Liver (tissue), 8 donors: ENCODE measurements at regions not wholly inside any gene's neighbourhood (a gene's known extent, or its start where the extent isn't known, plus 50 kb on each side); places are given as distances from the start of the nearest gene placed in this dataset.

Experiments used
- DNase-seq: peaks from one replicate; pipeline ENCODE4 v3.0.0-alpha.2; 2017; ENCODE audit warnings: low spot score
- H3K27ac ChIP-seq, 2 donors: one replicate each; pipeline ENCODE4 v1.7.0; 2013; ENCODE audit warnings: inconsistent platforms in 2 of 2, low read length in 2 of 2, control low read depth in 1 of 2, low read depth in 1 of 2, mild to moderate bottlenecking in 1 of 2
- H3K27me3 ChIP-seq, 4 donors: one replicate each; pipeline versions ENCODE4 v1.6.1 to v1.7.0; 2013; ENCODE audit warnings: low read length in 3 of 4, inconsistent platforms in 1 of 4, mild to moderate bottlenecking in 1 of 4, moderate library complexity in 1 of 4; ENCODE audit not compliant: control insufficient read depth in 4 of 4, insufficient read depth in 4 of 4
- H3K36me3 ChIP-seq, 4 donors: one replicate each; pipeline versions ENCODE4 v1.6.1 to v1.7.0; 2013; ENCODE audit warnings: low read length in 3 of 4, mild to moderate bottlenecking in 3 of 4, low read depth in 1 of 4, moderate library complexity in 1 of 4; ENCODE audit not compliant: control insufficient read depth in 4 of 4, insufficient read depth in 3 of 4
- H3K4me1 ChIP-seq, 4 donors: one replicate each; pipeline versions ENCODE4 v1.6.1 to v1.7.0; 2013; ENCODE audit warnings: low read length in 3 of 4, mild to moderate bottlenecking in 3 of 4, moderate library complexity in 1 of 4; ENCODE audit not compliant: control insufficient read depth in 4 of 4, insufficient read depth in 4 of 4
- H3K4me3 ChIP-seq, 3 donors: one replicate each; pipeline versions ENCODE4 v1.6.1 to v1.7.0; 2013; ENCODE audit warnings: low read length in 3 of 3, control low read depth in 1 of 3, low read depth in 1 of 3, mild to moderate bottlenecking in 1 of 3
- H3K9ac ChIP-seq, 2 donors: one replicate each; pipeline ENCODE4 v1.7.0; 2013; ENCODE audit warnings: low read length in 2 of 2, mild to moderate bottlenecking in 2 of 2, moderate library complexity in 2 of 2, control low read depth in 1 of 2, low read depth in 1 of 2
- H3K9me3 ChIP-seq, 4 donors: one replicate each; pipeline versions ENCODE4 v1.6.1 to v1.7.0; 2013; ENCODE audit warnings: low read length in 3 of 4; ENCODE audit not compliant: control insufficient read depth in 4 of 4
- EGR1 ChIP-seq, 2 donors: IDR thresholded peaks; 2 replicates each; pipeline ENCODE4 v1.6.1; 2016 to 2018; ENCODE audit warnings: antibody characterized with exemption in 2 of 2, low read depth in 2 of 2
- FOXA1 ChIP-seq: IDR thresholded peaks from 2 replicates; pipeline ENCODE4 v1.6.1; 2016; ENCODE audit warnings: antibody characterized with exemption
- FOXA2 ChIP-seq: IDR thresholded peaks from 2 replicates; pipeline ENCODE4 v1.6.1; 2016; ENCODE audit warnings: antibody characterized with exemption
- HNF4A ChIP-seq, 2 donors: conservative IDR thresholded peaks; 2 replicates each; pipeline ENCODE4 v1.6.1; 2016; ENCODE audit warnings: antibody characterized with exemption in 2 of 2, mild to moderate bottlenecking in 2 of 2
- JUND ChIP-seq, 2 donors: IDR thresholded peaks; 2 replicates each; pipeline ENCODE4 v1.6.1; 2016; ENCODE audit warnings: antibody characterized with exemption in 2 of 2
- NR2F2 ChIP-seq: IDR thresholded peaks from 2 replicates; pipeline ENCODE4 v1.6.1; 2016; ENCODE audit warnings: antibody characterized with exemption
- RAD21 ChIP-seq, 2 donors: IDR thresholded peaks; 2 replicates each; pipeline ENCODE4 v1.6.1; 2016; ENCODE audit warnings: antibody characterized with exemption in 2 of 2, mild to moderate bottlenecking in 2 of 2
- RXRA ChIP-seq, 2 donors: IDR thresholded peaks; 2 replicates each; pipeline ENCODE4 v1.6.1; 2017 to 2018; ENCODE audit warnings: antibody characterized with exemption in 2 of 2, mild to moderate bottlenecking in 1 of 2
- SP1 ChIP-seq: IDR thresholded peaks from 2 replicates; pipeline ENCODE4 v1.6.1; 2018; ENCODE audit warnings: antibody characterized with exemption, mild to moderate bottlenecking
- TAF1 ChIP-seq: conservative IDR thresholded peaks from 2 replicates; pipeline ENCODE4 v1.6.1; 2016; ENCODE audit warnings: antibody characterized with exemption, mild to moderate bottlenecking
- YY1 ChIP-seq: IDR thresholded peaks from 2 replicates; pipeline ENCODE4 v1.6.1; 2016; ENCODE audit warnings: antibody characterized with exemption, mild to moderate bottlenecking
- WGBS: extraction: QIAGEN DNeasy Blood & Tissue Kit; methylation state at CpG from one replicate; pipeline ENCODE4 v1.1.7; 2013; 5-methylcytosine and 5-hydroxymethylcytosine counted together
- TF ChIP-seq, protein P1 (sequence below): IDR thresholded peaks from 2 replicates; pipeline ENCODE4 v1.6.1; 2016; ENCODE audit warnings: antibody characterized with exemption
- TF ChIP-seq, protein P2 (sequence below): IDR thresholded peaks from 2 replicates; pipeline ENCODE4 v1.6.1; 2016; ENCODE audit warnings: antibody characterized with exemption, mild to moderate bottlenecking
- TF ChIP-seq, protein P3 (sequence below): IDR thresholded peaks from 2 replicates; pipeline ENCODE4 v1.6.1; 2016; ENCODE audit warnings: antibody characterized with exemption
- TF ChIP-seq, protein P4 (sequence below): fragments of 150-350 bp; IDR thresholded peaks from 2 replicates; pipeline ENCODE4 v1.5.1; 2017; ENCODE audit warnings: improper control_type of control experiment, low read depth, low read length; ENCODE audit not compliant: missing input control
- donor health status: healthy.
- donor health status: healthy.
- donor health status: healthy.
- donor health status: healthy.
- donor health status: healthy.

DNA sequence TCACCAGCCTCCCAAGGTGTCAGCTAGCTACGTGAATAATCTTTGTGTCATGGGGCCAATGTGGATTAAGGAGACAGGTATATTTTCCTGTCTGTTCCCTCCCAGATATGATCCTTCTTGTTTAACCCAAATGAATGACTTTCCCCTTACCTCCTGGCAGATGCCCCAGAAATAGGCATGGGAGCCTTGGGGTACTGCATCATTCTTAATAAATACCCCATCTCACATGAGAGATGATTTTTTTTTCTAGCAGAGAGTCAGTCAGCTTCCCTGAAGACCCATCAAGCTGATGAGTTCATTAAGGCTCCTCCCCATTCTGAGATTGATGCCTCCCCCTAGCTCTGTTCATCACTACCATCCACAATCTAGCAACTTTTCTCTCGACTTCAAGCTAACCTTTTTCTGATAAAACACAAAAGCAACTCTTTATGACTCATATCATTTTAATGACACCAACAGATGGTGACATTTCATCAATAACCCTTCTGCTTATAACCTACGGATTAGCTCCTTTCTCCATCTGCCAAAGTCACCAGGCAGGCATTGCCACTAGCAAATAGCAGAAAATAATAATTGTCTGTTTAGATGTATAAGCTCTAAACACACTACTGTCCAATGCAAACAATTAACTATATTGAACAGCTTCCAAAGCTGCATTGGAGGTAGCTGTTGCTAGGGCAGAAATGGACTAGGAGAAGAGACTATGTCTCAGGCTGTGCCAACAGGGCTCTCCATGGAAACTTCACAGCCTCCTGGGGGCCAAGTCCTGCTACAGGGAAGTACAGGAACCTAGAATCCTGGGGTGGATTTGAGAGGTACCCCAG lies 143.7 kb downstream of the ACER2 start:
- Histone ChIP-seq H3K4me3 (no peak overlapping the region), H3K36me3 (no peaks in the 10 kb centered on the region), H3K9ac (no peak overlapping the region), H3K27me3 (no peaks in the 10 kb centered on the region), H3K4me1 (no peaks in the 10 kb centered on the region), H3K9me3 (peaks cover 0 to 7% (median 4%) of the 10 kb centered on the region in 4 donors), H3K27ac (no peak overlapping the region)
- WGBS: 57% methylated on average over 3 of the region's 3 CpGs
- no peak for DNase-seq
- TF ChIP-seq NR2F2 (no peak), SP1 (no peak), RAD21 (IDR thresholded peaks at IDR 0.05) (no peak), TAF1 (no peak), YY1 (no peak), FOXA2 (no peak), HNF4A (conservative IDR thresholded peaks at IDR 0.05) (no peak), RXRA (IDR thresholded peaks at IDR 0.05) (no peak), FOXA1 (no peak), EGR1 (IDR thresholded peaks at IDR 0.05; ENCODE audit: low read depth in 2 of 2) (no peak), JUND (IDR thresholded peaks at IDR 0.05) (no peak)
- TF ChIP-seq, protein P1, sequence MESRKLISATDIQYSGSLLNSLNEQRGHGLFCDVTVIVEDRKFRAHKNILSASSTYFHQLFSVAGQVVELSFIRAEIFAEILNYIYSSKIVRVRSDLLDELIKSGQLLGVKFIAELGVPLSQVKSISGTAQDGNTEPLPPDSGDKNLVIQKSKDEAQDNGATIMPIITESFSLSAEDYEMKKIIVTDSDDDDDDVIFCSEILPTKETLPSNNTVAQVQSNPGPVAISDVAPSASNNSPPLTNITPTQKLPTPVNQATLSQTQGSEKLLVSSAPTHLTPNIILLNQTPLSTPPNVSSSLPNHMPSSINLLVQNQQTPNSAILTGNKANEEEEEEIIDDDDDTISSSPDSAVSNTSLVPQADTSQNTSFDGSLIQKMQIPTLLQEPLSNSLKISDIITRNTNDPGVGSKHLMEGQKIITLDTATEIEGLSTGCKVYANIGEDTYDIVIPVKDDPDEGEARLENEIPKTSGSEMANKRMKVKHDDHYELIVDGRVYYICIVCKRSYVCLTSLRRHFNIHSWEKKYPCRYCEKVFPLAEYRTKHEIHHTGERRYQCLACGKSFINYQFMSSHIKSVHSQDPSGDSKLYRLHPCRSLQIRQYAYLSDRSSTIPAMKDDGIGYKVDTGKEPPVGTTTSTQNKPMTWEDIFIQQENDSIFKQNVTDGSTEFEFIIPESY: no peak
- TF ChIP-seq, protein P2, sequence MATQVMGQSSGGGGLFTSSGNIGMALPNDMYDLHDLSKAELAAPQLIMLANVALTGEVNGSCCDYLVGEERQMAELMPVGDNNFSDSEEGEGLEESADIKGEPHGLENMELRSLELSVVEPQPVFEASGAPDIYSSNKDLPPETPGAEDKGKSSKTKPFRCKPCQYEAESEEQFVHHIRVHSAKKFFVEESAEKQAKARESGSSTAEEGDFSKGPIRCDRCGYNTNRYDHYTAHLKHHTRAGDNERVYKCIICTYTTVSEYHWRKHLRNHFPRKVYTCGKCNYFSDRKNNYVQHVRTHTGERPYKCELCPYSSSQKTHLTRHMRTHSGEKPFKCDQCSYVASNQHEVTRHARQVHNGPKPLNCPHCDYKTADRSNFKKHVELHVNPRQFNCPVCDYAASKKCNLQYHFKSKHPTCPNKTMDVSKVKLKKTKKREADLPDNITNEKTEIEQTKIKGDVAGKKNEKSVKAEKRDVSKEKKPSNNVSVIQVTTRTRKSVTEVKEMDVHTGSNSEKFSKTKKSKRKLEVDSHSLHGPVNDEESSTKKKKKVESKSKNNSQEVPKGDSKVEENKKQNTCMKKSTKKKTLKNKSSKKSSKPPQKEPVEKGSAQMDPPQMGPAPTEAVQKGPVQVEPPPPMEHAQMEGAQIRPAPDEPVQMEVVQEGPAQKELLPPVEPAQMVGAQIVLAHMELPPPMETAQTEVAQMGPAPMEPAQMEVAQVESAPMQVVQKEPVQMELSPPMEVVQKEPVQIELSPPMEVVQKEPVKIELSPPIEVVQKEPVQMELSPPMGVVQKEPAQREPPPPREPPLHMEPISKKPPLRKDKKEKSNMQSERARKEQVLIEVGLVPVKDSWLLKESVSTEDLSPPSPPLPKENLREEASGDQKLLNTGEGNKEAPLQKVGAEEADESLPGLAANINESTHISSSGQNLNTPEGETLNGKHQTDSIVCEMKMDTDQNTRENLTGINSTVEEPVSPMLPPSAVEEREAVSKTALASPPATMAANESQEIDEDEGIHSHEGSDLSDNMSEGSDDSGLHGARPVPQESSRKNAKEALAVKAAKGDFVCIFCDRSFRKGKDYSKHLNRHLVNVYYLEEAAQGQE: no peak
- TF ChIP-seq, protein P3, sequence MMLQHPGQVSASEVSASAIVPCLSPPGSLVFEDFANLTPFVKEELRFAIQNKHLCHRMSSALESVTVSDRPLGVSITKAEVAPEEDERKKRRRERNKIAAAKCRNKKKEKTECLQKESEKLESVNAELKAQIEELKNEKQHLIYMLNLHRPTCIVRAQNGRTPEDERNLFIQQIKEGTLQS: no peak
- TF ChIP-seq, protein P4, sequence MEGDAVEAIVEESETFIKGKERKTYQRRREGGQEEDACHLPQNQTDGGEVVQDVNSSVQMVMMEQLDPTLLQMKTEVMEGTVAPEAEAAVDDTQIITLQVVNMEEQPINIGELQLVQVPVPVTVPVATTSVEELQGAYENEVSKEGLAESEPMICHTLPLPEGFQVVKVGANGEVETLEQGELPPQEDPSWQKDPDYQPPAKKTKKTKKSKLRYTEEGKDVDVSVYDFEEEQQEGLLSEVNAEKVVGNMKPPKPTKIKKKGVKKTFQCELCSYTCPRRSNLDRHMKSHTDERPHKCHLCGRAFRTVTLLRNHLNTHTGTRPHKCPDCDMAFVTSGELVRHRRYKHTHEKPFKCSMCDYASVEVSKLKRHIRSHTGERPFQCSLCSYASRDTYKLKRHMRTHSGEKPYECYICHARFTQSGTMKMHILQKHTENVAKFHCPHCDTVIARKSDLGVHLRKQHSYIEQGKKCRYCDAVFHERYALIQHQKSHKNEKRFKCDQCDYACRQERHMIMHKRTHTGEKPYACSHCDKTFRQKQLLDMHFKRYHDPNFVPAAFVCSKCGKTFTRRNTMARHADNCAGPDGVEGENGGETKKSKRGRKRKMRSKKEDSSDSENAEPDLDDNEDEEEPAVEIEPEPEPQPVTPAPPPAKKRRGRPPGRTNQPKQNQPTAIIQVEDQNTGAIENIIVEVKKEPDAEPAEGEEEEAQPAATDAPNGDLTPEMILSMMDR: no peak
